Activated CD4-positive, alpha-beta T cell treated with anti-CD3 and anti-CD28 coated beads for 36 hours (primary cell): ENCODE measurements at regions not wholly inside any gene's neighbourhood (a gene's known extent, or its start where the extent isn't known, plus 50 kb on each side); places are given as distances from the start of the nearest gene placed in this dataset.
"Not testable (repeated sequence)": the region's sequence is repeated elsewhere in the genome, so short reads cannot be mapped to it uniquely, and the experiment has no call there.

ENCODE experiments used
- ATAC-seq: fragments of 200-7000 bp; cut with Tn5 transposase; one replicate; pipeline ENCODE4 v1.10.0; 2021; ENCODE audit warnings: mild to moderate bottlenecking, moderate library complexity
- CTCF ChIA-PET: fragments of 350-600 bp; sonication (Branson Sonifier 250); formaldehyde crosslinking; loops from one replicate; lab custom pipeline; 2021; ENCODE audit warnings: antibody characterized with exemption; lab: Charles Lee
- POLR2A ChIA-PET: fragments of 350-600 bp; sonication (Branson Sonifier 250); formaldehyde crosslinking; loops from one replicate; lab custom pipeline; 2021; ENCODE audit warnings: antibody characterized with exemption, inconsistent platforms; lab: Charles Lee
- DNase-seq: peaks from one replicate; pipeline ENCODE4 v3.0.0-alpha.2; 2020
- H3K27ac Mint-ChIP-seq: one replicate; pipeline ENCODE4 v1.8.0; 2021; ENCODE audit warnings: mixed read lengths
- H3K27me3 Mint-ChIP-seq: one replicate; pipeline ENCODE4 v1.8.0; 2021; ENCODE audit warnings: mixed read lengths
- H3K36me3 Mint-ChIP-seq: one replicate; pipeline ENCODE4 v1.8.0; 2021; ENCODE audit warnings: low read depth, mixed read lengths
- H3K4me1 Mint-ChIP-seq: one replicate; pipeline ENCODE4 v1.8.0; 2021; ENCODE audit warnings: mixed read lengths
- H3K4me3 Mint-ChIP-seq: one replicate; pipeline ENCODE4 v1.8.0; 2021; ENCODE audit warnings: mild to moderate bottlenecking, moderate library complexity, mixed read lengths
- H3K9me3 Mint-ChIP-seq: one replicate; pipeline ENCODE4 v1.8.0; 2021; ENCODE audit warnings: low read depth, mixed read lengths
- intact Hi-C, 2 experiments: fragments of 100-400 bp; cut with DNase I in 1 of 2; cut with micrococcal nuclease in 1 of 2; formaldehyde crosslinking; loops; one replicate each; pipeline versions ENCODE4 v1.14.2 to v1.15.1; 2022 to 2024; cut with DNase I, micrococcal nuclease

DNA sequence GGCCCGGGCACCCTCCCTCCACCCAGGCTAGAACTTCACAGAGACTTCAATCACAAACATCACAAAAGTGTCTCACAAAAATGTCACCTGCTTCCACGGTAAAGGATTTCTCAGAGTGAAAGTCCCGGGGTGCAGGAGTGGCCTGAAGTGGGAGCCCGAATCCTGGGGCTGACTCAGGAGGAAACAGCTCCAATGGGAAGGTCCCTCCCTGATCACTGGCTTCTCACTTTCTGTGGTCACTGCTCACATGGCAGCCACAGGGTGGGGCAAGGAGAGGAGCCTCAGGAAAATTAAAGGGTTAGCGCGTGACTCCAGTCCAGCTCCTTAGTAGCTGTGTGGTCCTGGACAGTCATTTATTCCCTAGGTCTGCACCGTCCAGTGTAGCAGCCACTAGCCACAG lies 564.5 kb upstream of the B3GAT1 start:
- DNase-seq (no peak), ATAC-seq (no peak)
- H3K27me3 Mint-ChIP-seq: peaks cover 3% of the 10 kb centered on the region
- CTCF ChIA-PET: interaction anchor here (0.6 kb wide), 1 partner anchor 16 kb away, joined by 5 read pairs; no protein-coding TSS in a partner anchor
- no peaks in the 10 kb centered on the region for H3K36me3 Mint-ChIP-seq
- no peak overlapping the region for H3K4me3 Mint-ChIP-seq
- POLR2A ChIA-PET: no interaction called here
- no peaks in the 10 kb centered on the region for H3K9me3 Mint-ChIP-seq
- H3K27ac Mint-ChIP-seq: no peak overlapping the region
- H3K4me1 Mint-ChIP-seq: no peaks in the 10 kb centered on the region
- intact Hi-C loops: no loop called here

- no peak overlapping the region for H3K4me3 Mint-ChIP-seq
- intact Hi-C loops: no loop called here
- ChIA-PET CTCF (interaction anchor here (0.6 kb wide), 1 partner anchor 15 kb away, joined by 5 read pairs; no protein-coding TSS in a partner anchor), POLR2A (no interaction called here)
- H3K36me3 Mint-ChIP-seq: no peaks in the 10 kb centered on the region
- no peaks in the 10 kb centered on the region for H3K4me1 Mint-ChIP-seq
- DNase-seq (no peak), ATAC-seq (no peak)
- H3K27ac Mint-ChIP-seq: no peak overlapping the region
- no peaks in the 10 kb centered on the region for H3K9me3 Mint-ChIP-seq
- H3K27me3 Mint-ChIP-seq: peaks cover 4% of the 10 kb centered on the region
These were observed 563.9 kb upstream of the B3GAT1 start for GRCh38 chr11:134975866-134976376.

GRCh38 chr11:134973801-134974200 lies 561.8 kb upstream of the B3GAT1 start:
- ChIA-PET CTCF (no interaction called here), POLR2A (no interaction called here)
- Mint-ChIP-seq H3K27ac (no peak overlapping the region), H3K4me3 (no peak overlapping the region), H3K9me3 (no peaks in the 10 kb centered on the region), H3K4me1 (no peaks in the 10 kb centered on the region), H3K36me3 (no peaks in the 10 kb centered on the region), H3K27me3 (peaks cover 13% of the 10 kb centered on the region)
- ATAC-seq (no peak), DNase-seq (no peak)
- intact Hi-C loops: no loop called here

- Mint-ChIP-seq H3K4me3 (no peak overlapping the region), H3K27ac (no peak overlapping the region), H3K27me3 (peaks cover 18% of the 10 kb centered on the region), H3K36me3 (no peaks in the 10 kb centered on the region), H3K4me1 (no peaks in the 10 kb centered on the region), H3K9me3 (no peaks in the 10 kb centered on the region)
- DNase-seq (no peak), ATAC-seq (no peak)
- CTCF ChIA-PET: no interaction called here
- POLR2A ChIA-PET: no interaction called here
- intact Hi-C loops: no loop called here
These were observed 559.3 kb upstream of the B3GAT1 start for GRCh38 chr11:134971381-134971780.

DNA sequence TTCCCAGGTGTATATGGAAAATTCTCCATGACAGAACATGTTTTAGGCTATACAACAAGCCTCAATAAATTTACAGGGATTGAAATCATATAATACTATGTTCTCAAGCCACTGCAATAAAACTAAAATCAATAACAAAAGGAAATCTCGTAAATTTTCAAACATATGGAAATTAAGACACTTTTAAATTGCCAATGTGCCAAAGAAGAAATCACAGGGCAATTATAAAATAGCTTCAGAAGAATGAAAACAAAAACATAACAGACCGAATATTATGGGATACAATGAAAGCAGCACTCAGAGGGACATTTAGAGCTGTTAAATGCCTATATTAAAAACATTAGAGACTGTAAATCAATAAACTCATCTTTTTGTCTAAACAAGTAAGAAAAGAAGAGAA lies 555.7 kb upstream of the B3GAT1 start:
- Mint-ChIP-seq H3K9me3 (no peaks in the 10 kb centered on the region), H3K4me3 (no peak overlapping the region), H3K4me1 (no peaks in the 10 kb centered on the region), H3K27me3 (peaks cover 24% of the 10 kb centered on the region), H3K36me3 (no peaks in the 10 kb centered on the region), H3K27ac (no peak overlapping the region)
- CTCF ChIA-PET: no interaction called here
- intact Hi-C loops: no loop called here
- POLR2A ChIA-PET: no interaction called here
- no peak for DNase-seq
- ATAC-seq: no peak

GRCh38 chr11:134961386-134961785 lies 549.3 kb upstream of the B3GAT1 start:
- POLR2A ChIA-PET, H3K36me3 Mint-ChIP-seq, DNase-seq, H3K27me3 Mint-ChIP-seq, H3K9me3 Mint-ChIP-seq, ATAC-seq, H3K4me1 Mint-ChIP-seq, H3K4me3 Mint-ChIP-seq, intact Hi-C loops, H3K27ac Mint-ChIP-seq, CTCF ChIA-PET: not testable (repeated sequence)

- DNase-seq: no peak
- ChIA-PET POLR2A (no interaction called here), CTCF (no interaction called here)
- no peaks in the 10 kb centered on the region for H3K9me3 Mint-ChIP-seq
- H3K27me3 Mint-ChIP-seq: peaks cover 4% of the 10 kb centered on the region
- intact Hi-C loops: no loop called here
- H3K27ac Mint-ChIP-seq: no peak overlapping the region
- ATAC-seq: no peak
- H3K4me3 Mint-ChIP-seq: no peak overlapping the region
- no peaks in the 10 kb centered on the region for H3K4me1 Mint-ChIP-seq
- no peaks in the 10 kb centered on the region for H3K36me3 Mint-ChIP-seq
These were observed 546.8 kb upstream of the B3GAT1 start for GRCh38 chr11:134958870-134959269.

GRCh38 chr11:134958336-134958640 lies 546.2 kb upstream of the B3GAT1 start:
- intact Hi-C loops: no loop called here
- no peak overlapping the region for H3K27ac Mint-ChIP-seq
- no peak for DNase-seq
- no peaks in the 10 kb centered on the region for H3K36me3 Mint-ChIP-seq
- H3K4me3 Mint-ChIP-seq: no peak overlapping the region
- H3K4me1 Mint-ChIP-seq: no peaks in the 10 kb centered on the region
- no peak for ATAC-seq
- ChIA-PET CTCF (no interaction called here), POLR2A (no interaction called here)
- H3K9me3 Mint-ChIP-seq: no peaks in the 10 kb centered on the region
- peaks cover 4% of the 10 kb centered on the region for H3K27me3 Mint-ChIP-seq

DNA sequence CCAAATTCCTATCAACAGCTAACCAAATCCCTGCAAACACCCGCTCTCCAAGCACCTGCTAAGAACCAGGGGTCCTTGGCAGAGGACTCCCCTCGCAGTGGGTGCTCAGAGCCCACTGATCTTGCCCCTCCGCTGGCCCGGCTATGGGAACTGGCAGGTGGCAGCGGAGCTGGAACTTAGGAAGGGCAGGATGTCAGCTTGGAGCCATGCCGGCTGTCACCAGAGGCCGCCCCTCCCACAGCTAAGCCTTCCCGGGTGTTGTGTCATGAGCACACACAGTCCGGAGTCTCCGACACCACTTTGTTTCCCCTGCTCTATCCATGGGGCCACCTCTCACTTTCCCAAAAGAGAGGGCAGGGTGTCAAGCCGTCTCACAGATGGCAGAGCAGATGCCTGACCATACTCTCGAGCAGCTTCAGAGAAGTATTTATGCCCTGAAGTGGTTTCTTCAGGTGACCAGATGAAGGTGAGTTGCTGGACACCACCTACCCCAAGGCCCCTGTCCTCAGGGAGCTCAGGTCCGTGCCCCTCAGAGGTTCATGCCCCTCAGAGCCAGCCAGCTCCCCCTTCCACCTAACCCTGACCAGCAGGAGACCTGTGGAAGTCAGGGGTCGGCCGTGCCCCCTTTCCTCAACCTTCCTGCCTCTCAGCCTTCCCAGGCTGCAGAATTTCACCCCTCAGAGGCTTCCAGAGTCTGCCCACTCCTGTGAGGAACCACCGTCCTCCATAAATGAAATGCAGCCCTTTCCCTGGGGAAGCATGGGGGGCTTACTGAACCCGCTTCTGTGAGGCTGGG lies 545.7 kb upstream of the B3GAT1 start:
- intact Hi-C loops: no loop called here
- no peaks in the 10 kb centered on the region for H3K36me3 Mint-ChIP-seq
- CTCF ChIA-PET: no interaction called here
- no peaks in the 10 kb centered on the region for H3K9me3 Mint-ChIP-seq
- H3K27me3 Mint-ChIP-seq: peaks cover 9% of the 10 kb centered on the region
- H3K4me1 Mint-ChIP-seq: no peaks in the 10 kb centered on the region
- no peak overlapping the region for H3K27ac Mint-ChIP-seq
- ATAC-seq: no peak
- DNase-seq: no peak
- POLR2A ChIA-PET: no interaction called here
- no peak overlapping the region for H3K4me3 Mint-ChIP-seq

DNA sequence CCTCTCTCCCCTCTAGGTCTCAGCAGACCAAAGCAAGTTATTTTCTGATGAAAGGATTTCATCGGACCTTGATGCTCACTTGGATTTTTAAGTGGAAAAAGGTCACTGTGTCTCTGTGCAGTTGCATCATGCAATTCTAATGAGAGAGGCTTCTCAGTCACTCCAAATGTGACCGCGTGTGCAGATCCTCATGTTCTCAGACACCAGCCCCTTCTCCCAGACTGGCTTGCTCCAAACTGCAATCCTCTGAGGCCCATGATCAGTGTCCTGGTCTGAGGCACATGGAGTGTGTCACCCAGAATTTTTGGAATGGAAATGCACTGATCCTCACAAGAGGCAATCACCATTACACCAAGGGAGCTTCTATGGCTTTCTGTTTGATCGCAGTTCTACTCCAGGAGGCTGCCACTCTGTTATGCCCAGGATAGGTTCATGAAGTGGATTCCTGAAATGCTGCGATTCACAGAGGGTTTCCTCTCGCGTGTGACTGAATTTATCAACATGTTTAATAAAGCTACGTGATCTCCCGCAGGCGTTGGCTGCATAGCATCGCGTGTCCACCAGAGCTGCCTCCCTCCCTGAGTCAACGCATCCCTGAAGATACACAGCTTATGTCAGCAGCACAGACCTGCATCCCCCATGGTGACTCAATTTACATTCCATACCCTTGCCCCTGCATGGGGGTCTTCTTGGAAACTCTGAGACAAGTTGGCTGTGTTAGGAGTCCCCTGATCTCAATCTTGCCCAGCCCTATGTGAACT lies 544.6 kb upstream of the B3GAT1 start:
- ChIA-PET CTCF (no interaction called here), POLR2A (no interaction called here)
- DNase-seq (no peak), ATAC-seq (no peak)
- Mint-ChIP-seq H3K27me3 (peaks cover 11% of the 10 kb centered on the region), H3K9me3 (no peaks in the 10 kb centered on the region), H3K27ac (no peak overlapping the region), H3K36me3 (no peaks in the 10 kb centered on the region), H3K4me1 (no peaks in the 10 kb centered on the region), H3K4me3 (no peak overlapping the region)
- intact Hi-C loops: no loop called here

DNA sequence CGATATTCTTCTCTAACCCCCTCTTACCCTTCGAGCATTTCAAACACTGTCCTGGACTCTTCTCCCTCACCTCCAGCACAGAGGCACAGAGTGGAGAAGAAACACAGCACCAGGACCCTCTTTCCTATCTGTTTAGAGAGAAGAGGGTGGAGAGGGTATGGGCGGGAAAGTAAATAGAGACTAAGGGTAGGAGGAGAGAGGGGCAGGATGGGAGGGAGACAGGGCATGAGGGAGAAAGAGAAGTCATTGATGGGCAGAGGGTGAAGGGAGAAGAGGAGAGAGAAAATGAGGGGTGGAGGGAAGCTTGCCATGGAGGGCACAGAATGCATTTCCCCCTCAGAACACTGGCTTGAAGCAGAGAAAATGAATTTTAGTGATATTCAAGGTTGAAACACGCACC lies 543.9 kb upstream of the B3GAT1 start:
- H3K9me3 Mint-ChIP-seq, H3K4me1 Mint-ChIP-seq, ATAC-seq, DNase-seq, H3K27ac Mint-ChIP-seq, CTCF ChIA-PET, POLR2A ChIA-PET, H3K36me3 Mint-ChIP-seq, H3K4me3 Mint-ChIP-seq, intact Hi-C loops: not testable (repeated sequence)
- H3K27me3 Mint-ChIP-seq: peaks cover 11% of the 10 kb centered on the region

DNA sequence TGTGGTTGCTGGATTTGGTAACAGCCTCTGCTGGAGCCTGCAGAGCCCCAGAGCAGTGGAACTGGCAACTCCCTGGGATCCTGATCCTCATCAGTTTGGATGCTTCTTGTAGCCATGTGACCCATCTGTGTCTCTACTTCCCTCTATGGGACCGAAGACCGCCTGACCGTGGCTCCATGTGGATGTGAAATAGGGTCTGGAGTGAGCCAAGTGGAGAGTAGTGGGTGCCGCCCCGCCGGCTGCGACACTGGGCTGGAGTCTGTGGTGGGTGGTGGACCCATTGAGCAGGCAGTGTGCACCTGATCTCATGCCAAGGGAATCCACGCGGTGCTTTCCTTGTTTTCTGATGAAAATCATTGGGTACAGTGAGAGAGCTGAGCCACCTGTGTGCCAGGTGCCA lies 543.2 kb upstream of the B3GAT1 start:
- DNase-seq: no peak
- H3K9me3 Mint-ChIP-seq: no peaks in the 10 kb centered on the region
- no peak overlapping the region for H3K4me3 Mint-ChIP-seq
- peaks cover 12% of the 10 kb centered on the region for H3K27me3 Mint-ChIP-seq
- CTCF ChIA-PET: no interaction called here
- no peak for ATAC-seq
- intact Hi-C loops: no loop called here
- no peaks in the 10 kb centered on the region for H3K36me3 Mint-ChIP-seq
- no peak overlapping the region for H3K27ac Mint-ChIP-seq
- POLR2A ChIA-PET: no interaction called here
- no peaks in the 10 kb centered on the region for H3K4me1 Mint-ChIP-seq
